ENCODE measurements at regions not wholly inside any gene's neighbourhood (a gene's known extent, or its start where the extent isn't known, plus 50 kb on each side); places are given as distances from the start of the nearest gene placed in this dataset.

GRCh38 chr22:44429941-44430587 lies 68.0 kb downstream of the RTL6 start:
- no peaks in the 10 kb centered on the region for H3K36me3 ChIP-seq (ENCODE audit: insufficient read depth, low read length)
- H3K4me3 ChIP-seq (ENCODE audit: low read length) = no peak overlapping the region
- H3K9ac ChIP-seq (ENCODE audit: low read depth, low read length) = no peak overlapping the region
- H3K27me3 ChIP-seq (ENCODE audit: control insufficient read depth, insufficient read depth, low read length) = peaks cover 57% of the 10 kb centered on the region
- H3K9me3 ChIP-seq (replicated peaks; ENCODE audit: low read length) = no peaks in the 10 kb centered on the region
- no peaks in the 10 kb centered on the region for H3K4me1 ChIP-seq (ENCODE audit: control insufficient read depth, insufficient read depth, low read length)
- H3K4me2 ChIP-seq (ENCODE audit: low read length) = no peak overlapping the region

DNA sequence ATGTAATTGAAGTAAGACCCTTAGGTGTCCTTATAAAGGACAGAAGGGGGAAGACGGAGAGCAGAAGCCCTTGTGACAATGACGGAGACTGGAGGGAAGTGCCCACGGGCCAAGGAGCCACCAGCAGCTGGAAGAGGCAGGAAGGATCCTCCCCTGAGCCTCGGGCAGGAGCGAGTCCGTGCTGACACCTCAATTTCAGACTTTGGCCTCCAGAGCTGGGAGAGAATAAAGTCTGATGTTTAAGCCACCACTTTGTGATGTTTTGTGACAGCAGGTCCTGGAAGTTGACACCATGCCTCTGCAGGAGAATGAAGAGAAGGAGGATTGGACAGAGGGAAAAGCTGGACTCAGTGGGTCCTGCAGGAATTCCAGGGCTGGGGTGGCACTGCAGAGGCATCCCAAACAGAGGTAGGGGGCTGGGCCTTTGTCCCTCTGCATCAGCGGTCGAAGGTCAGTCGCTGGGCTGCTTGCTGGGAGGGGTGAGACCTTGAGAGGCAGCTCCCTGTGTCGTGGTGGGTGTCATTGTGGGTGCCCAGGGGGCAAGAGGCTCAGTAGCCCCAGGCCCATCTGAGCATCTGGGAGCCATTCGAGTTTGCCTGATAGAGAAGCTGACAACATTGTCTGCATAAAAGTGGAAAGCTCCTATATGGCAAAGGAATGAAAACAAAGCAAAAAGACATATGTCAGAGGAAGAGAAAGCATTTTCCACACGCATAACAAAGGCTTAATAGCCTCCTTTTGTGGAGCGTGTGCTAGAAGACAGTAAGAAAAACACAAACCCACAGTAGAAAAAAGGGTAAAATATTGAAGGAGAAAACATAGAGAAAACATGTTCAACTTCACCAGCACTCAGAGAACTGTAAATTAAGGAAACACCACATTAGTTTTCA lies 68.8 kb downstream of the RTL6 start:
- H3K4me3 ChIP-seq (ENCODE audit: low read length) = no peak overlapping the region
- no peaks in the 10 kb centered on the region for H3K4me1 ChIP-seq (ENCODE audit: control insufficient read depth, insufficient read depth, low read length)
- no peaks in the 10 kb centered on the region for H3K36me3 ChIP-seq (ENCODE audit: insufficient read depth, low read length)
- H3K4me2 ChIP-seq (ENCODE audit: low read length) = no peak overlapping the region
- peaks cover 54% of the 10 kb centered on the region for H3K27me3 ChIP-seq (ENCODE audit: control insufficient read depth, insufficient read depth, low read length)
- H3K9ac ChIP-seq (ENCODE audit: low read depth, low read length) = no peak overlapping the region
- no peaks in the 10 kb centered on the region for H3K9me3 ChIP-seq (replicated peaks; ENCODE audit: low read length)

- H3K9ac ChIP-seq (ENCODE audit: low read depth, low read length) = no peak overlapping the region
- H3K27me3 ChIP-seq (ENCODE audit: control insufficient read depth, insufficient read depth, low read length) = peaks cover 45% of the 10 kb centered on the region
- H3K4me2 ChIP-seq (ENCODE audit: low read length) = no peak overlapping the region
These were observed 70.2 kb downstream of the RTL6 start for GRCh38 chr22:44427611-44428470.

GRCh38 chr22:44426981-44427380 lies 71.1 kb downstream of the RTL6 start:
- Histone ChIP-seq H3K27me3 (ENCODE audit: control insufficient read depth, insufficient read depth, low read length) (peaks cover 51% of the 10 kb centered on the region), H3K4me2 (ENCODE audit: low read length) (no peak overlapping the region), H3K9me3 (replicated peaks; ENCODE audit: low read length) (no peaks in the 10 kb centered on the region), H3K36me3 (ENCODE audit: insufficient read depth, low read length) (no peaks in the 10 kb centered on the region), H3K4me3 (ENCODE audit: low read length) (no peak overlapping the region), H3K9ac (ENCODE audit: low read depth, low read length) (no peak overlapping the region), H3K4me1 (ENCODE audit: control insufficient read depth, insufficient read depth, low read length) (no peaks in the 10 kb centered on the region)

More at GRCh38 chr22:44427611-44428470, 70.2 kb downstream of the RTL6 start:
- Histone ChIP-seq H3K4me1 (ENCODE audit: control insufficient read depth, insufficient read depth, low read length) (no peaks in the 10 kb centered on the region), H3K4me3 (ENCODE audit: low read length) (no peak overlapping the region), H3K36me3 (ENCODE audit: insufficient read depth, low read length) (no peaks in the 10 kb centered on the region), H3K9me3 (replicated peaks; ENCODE audit: low read length) (no peaks in the 10 kb centered on the region)

GRCh38 chr22:44425694-44426045 lies 72.4 kb downstream of the RTL6 start:
- H3K4me2 ChIP-seq (ENCODE audit: low read length) = no peak overlapping the region
- no peaks in the 10 kb centered on the region for H3K36me3 ChIP-seq (ENCODE audit: insufficient read depth, low read length)
- no peaks in the 10 kb centered on the region for H3K9me3 ChIP-seq (replicated peaks; ENCODE audit: low read length)
- no peak overlapping the region for H3K4me3 ChIP-seq (ENCODE audit: low read length)
- peaks cover 45% of the 10 kb centered on the region for H3K27me3 ChIP-seq (ENCODE audit: control insufficient read depth, insufficient read depth, low read length)
- H3K9ac ChIP-seq (ENCODE audit: low read depth, low read length) = no peak overlapping the region
- H3K4me1 ChIP-seq (ENCODE audit: control insufficient read depth, insufficient read depth, low read length) = no peaks in the 10 kb centered on the region

- H3K36me3 ChIP-seq (ENCODE audit: insufficient read depth, low read length) = no peaks in the 10 kb centered on the region
- no peak overlapping the region for H3K4me2 ChIP-seq (ENCODE audit: low read length)
- H3K9ac ChIP-seq (ENCODE audit: low read depth, low read length) = no peak overlapping the region
- H3K4me3 ChIP-seq (ENCODE audit: low read length) = no peak overlapping the region
- no peaks in the 10 kb centered on the region for H3K4me1 ChIP-seq (ENCODE audit: control insufficient read depth, insufficient read depth, low read length)
- peaks cover 43% of the 10 kb centered on the region for H3K27me3 ChIP-seq (ENCODE audit: control insufficient read depth, insufficient read depth, low read length)
- H3K9me3 ChIP-seq (replicated peaks; ENCODE audit: low read length) = no peaks in the 10 kb centered on the region
These were observed 73.0 kb downstream of the RTL6 start for GRCh38 chr22:44424867-44425693.

- Histone ChIP-seq H3K4me2 (ENCODE audit: low read length) (no peak overlapping the region), H3K9me3 (replicated peaks; ENCODE audit: low read length) (peaks cover 5% of the 10 kb centered on the region), H3K4me1 (ENCODE audit: control insufficient read depth, insufficient read depth, low read length) (no peaks in the 10 kb centered on the region), H3K36me3 (ENCODE audit: insufficient read depth, low read length) (no peaks in the 10 kb centered on the region), H3K4me3 (ENCODE audit: low read length) (no peak overlapping the region), H3K27me3 (ENCODE audit: control insufficient read depth, insufficient read depth, low read length) (peaks cover 43% of the 10 kb centered on the region), H3K9ac (ENCODE audit: low read depth, low read length) (no peak overlapping the region)
These were observed 73.7 kb downstream of the RTL6 start for GRCh38 chr22:44424359-44424682.

DNA sequence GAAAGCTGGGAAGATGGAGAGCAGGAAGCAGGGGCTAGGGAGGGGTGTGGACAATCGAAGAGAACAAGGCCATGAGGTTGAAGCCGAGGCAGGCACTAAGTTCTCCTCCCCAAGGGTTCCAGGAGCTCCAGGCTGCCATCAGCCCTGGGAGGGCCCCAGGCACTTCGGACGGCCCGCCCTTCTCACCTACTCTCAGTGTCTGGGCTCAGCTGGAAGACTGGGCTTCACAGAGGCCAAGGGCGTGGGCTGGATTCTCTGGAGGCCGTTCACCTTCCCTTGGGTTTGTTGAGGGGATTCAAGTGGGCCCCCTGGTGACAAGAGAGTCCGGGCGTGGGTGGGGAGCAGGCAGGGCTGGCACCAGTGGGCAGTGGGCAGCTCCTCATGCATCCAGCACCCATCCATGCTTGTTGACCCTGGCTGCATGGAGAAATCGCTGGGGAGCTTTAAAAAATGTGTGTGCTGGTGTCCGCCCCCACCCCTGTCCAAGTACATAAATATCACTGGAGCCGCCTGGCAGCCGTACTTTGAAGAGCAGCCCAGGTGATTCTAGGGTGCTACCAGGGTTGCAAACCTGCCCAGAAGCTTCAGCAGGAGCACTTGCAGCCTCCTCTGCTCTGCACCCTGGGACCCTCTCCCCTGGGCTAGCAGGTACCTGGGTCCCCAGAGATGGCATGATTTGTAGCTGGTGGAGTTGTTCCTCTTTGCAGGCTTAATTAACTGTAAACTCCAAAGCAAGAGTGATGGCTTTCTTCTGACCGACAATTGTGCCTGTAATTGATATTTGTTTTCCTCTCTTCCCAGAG lies 74.3 kb downstream of the RTL6 start:
- Histone ChIP-seq H3K4me2 (ENCODE audit: low read length) (no peak overlapping the region), H3K9me3 (replicated peaks; ENCODE audit: low read length) (peaks cover 5% of the 10 kb centered on the region), H3K4me3 (ENCODE audit: low read length) (no peak overlapping the region), H3K27me3 (ENCODE audit: control insufficient read depth, insufficient read depth, low read length) (peaks cover 37% of the 10 kb centered on the region), H3K4me1 (ENCODE audit: control insufficient read depth, insufficient read depth, low read length) (no peaks in the 10 kb centered on the region), H3K36me3 (ENCODE audit: insufficient read depth, low read length) (no peaks in the 10 kb centered on the region), H3K9ac (ENCODE audit: low read depth, low read length) (no peak overlapping the region)

DNA sequence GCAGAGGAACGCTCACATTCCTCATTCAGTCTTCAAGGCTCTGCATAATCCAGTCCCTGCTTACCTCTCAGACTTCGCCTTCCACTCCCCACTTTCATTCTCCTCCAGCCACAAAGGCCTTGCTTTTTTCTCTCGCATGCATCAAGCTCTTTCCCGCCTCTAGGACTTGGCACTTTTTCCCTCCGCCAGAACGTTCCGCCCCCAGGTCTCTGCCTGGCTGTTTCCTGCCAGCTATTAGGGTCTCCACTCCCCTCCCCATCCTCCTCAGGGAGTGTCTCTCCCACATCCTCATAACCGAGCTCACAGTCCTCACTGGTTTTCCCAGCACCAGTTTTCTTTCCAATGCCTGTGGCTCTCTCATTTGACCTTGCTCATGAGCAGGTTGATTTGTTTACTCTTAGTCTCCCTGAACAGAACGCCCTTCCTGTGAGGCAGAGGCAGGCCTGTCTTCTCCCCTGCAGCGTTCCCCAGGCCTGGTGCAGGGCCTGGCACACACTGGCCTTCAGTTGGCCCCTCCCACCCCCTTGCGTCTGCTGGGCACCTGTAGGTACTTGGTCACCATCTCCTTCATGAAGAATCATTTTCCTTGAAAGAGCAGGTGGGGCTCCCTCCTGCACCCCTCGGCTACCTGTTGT lies 75.2 kb downstream of the RTL6 start:
- no peaks in the 10 kb centered on the region for H3K36me3 ChIP-seq (ENCODE audit: insufficient read depth, low read length)
- no peaks in the 10 kb centered on the region for H3K4me1 ChIP-seq (ENCODE audit: control insufficient read depth, insufficient read depth, low read length)
- H3K27me3 ChIP-seq (ENCODE audit: control insufficient read depth, insufficient read depth, low read length) = peaks cover 34% of the 10 kb centered on the region
- H3K9me3 ChIP-seq (replicated peaks; ENCODE audit: low read length) = peaks cover 5% of the 10 kb centered on the region
- no peak overlapping the region for H3K9ac ChIP-seq (ENCODE audit: low read depth, low read length)
- H3K4me2 ChIP-seq (ENCODE audit: low read length) = no peak overlapping the region
- no peak overlapping the region for H3K4me3 ChIP-seq (ENCODE audit: low read length)

- Histone ChIP-seq H3K9ac (ENCODE audit: low read depth, low read length) (no peak overlapping the region), H3K4me2 (ENCODE audit: low read length) (no peak overlapping the region), H3K4me3 (ENCODE audit: low read length) (no peak overlapping the region), H3K9me3 (replicated peaks; ENCODE audit: low read length) (peaks cover 5% of the 10 kb centered on the region), H3K36me3 (ENCODE audit: insufficient read depth, low read length) (no peaks in the 10 kb centered on the region), H3K4me1 (ENCODE audit: control insufficient read depth, insufficient read depth, low read length) (no peaks in the 10 kb centered on the region), H3K27me3 (ENCODE audit: control insufficient read depth, insufficient read depth, low read length) (peaks cover 34% of the 10 kb centered on the region)
These were observed 78.6 kb downstream of the RTL6 start for GRCh38 chr22:44419429-44419828.
